ENCODE measurements at regions not wholly inside any gene's neighbourhood (a gene's known extent, or its start where the extent isn't known, plus 50 kb on each side); places are given as distances from the start of the nearest gene placed in this dataset.

DNA sequence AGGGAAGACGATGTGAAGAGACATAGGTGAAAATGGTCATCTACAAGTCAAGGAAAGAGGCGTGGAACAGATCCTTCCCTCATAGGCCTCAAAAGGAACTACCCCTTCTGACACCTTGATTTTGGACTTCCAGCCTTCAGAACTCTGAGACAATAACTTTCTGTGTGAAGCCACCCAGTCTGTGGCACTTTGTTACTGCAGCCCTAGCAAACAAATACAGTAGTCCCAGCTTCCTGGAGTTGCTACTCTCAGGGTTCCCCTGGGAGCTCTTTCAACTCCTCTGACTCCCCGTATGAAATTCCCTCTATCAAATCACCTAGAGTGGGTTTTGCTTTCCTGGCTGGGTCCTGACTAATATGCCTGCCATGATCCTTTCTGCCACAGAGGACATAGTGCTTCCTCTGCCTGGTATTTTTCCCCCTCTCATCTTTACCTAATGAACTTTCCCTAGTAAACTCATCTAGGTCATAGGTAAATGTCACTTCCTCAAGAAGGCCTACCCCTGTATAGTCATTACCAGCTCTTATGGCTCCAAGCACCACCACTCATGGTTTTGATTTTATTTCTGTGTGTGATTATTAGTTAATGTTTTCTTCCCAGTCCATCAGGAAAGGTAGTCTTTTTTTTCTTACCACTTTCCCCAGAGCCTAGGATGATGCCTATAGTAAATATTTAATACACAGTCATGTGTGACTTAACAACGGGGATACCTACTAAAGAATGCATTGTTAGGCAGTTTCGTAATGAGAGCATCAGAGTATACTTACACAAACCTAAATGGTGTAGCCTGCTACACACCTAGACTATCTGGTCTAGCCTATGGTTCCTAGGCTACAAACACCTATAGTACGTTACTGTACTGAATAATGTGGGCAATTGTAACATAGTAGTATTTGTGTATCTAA, 111.5 kb upstream of the LGALSL start:
- Histone ChIP-seq H3K27ac (ENCODE audit: low read length) (no peak overlapping the region), H3K9me2 (ENCODE audit: insufficient read depth, low read length) (no peaks in the 10 kb centered on the region), H3K9me3 (ENCODE audit: low read length) (no peaks in the 10 kb centered on the region), H3F3A (ENCODE audit: insufficient read depth, low read length, poor library complexity, severe bottlenecking) (no peaks in the 10 kb centered on the region), H3K27me3 (ENCODE audit: insufficient read depth, low read depth, low read length) (no peaks in the 10 kb centered on the region), H3K36me3 (ENCODE audit: insufficient read depth, low read length) (no peaks in the 10 kb centered on the region), H3K4me3 (ENCODE audit: low read length) (no peak overlapping the region), H3K4me2 (ENCODE audit: low read length) (no peak overlapping the region), H4K20me1 (ENCODE audit: insufficient read depth) (no peaks in the 10 kb centered on the region), H3K9ac (ENCODE audit: low read length) (no peak overlapping the region), H3K79me2 (replicated peaks; ENCODE audit: insufficient read depth, low read length) (no peaks in the 10 kb centered on the region), H2AFZ (ENCODE audit: low read depth, low read length) (no peak overlapping the region)
- TF ChIP-seq, protein P1, sequence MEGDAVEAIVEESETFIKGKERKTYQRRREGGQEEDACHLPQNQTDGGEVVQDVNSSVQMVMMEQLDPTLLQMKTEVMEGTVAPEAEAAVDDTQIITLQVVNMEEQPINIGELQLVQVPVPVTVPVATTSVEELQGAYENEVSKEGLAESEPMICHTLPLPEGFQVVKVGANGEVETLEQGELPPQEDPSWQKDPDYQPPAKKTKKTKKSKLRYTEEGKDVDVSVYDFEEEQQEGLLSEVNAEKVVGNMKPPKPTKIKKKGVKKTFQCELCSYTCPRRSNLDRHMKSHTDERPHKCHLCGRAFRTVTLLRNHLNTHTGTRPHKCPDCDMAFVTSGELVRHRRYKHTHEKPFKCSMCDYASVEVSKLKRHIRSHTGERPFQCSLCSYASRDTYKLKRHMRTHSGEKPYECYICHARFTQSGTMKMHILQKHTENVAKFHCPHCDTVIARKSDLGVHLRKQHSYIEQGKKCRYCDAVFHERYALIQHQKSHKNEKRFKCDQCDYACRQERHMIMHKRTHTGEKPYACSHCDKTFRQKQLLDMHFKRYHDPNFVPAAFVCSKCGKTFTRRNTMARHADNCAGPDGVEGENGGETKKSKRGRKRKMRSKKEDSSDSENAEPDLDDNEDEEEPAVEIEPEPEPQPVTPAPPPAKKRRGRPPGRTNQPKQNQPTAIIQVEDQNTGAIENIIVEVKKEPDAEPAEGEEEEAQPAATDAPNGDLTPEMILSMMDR (IDR thresholded peaks at IDR 0.05; ENCODE audit: poor library complexity, severe bottlenecking): no peak
- TF ChIP-seq, protein P2, sequence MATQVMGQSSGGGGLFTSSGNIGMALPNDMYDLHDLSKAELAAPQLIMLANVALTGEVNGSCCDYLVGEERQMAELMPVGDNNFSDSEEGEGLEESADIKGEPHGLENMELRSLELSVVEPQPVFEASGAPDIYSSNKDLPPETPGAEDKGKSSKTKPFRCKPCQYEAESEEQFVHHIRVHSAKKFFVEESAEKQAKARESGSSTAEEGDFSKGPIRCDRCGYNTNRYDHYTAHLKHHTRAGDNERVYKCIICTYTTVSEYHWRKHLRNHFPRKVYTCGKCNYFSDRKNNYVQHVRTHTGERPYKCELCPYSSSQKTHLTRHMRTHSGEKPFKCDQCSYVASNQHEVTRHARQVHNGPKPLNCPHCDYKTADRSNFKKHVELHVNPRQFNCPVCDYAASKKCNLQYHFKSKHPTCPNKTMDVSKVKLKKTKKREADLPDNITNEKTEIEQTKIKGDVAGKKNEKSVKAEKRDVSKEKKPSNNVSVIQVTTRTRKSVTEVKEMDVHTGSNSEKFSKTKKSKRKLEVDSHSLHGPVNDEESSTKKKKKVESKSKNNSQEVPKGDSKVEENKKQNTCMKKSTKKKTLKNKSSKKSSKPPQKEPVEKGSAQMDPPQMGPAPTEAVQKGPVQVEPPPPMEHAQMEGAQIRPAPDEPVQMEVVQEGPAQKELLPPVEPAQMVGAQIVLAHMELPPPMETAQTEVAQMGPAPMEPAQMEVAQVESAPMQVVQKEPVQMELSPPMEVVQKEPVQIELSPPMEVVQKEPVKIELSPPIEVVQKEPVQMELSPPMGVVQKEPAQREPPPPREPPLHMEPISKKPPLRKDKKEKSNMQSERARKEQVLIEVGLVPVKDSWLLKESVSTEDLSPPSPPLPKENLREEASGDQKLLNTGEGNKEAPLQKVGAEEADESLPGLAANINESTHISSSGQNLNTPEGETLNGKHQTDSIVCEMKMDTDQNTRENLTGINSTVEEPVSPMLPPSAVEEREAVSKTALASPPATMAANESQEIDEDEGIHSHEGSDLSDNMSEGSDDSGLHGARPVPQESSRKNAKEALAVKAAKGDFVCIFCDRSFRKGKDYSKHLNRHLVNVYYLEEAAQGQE (IDR thresholded peaks at IDR 0.05; ENCODE audit: borderline replicate concordance): no peak
- TF ChIP-seq SMC3 (conservative IDR thresholded peaks at IDR 0.05; ENCODE audit: poor library complexity): no peak
- TF ChIP-seq EZH2 (IDR thresholded peaks at IDR 0.05; ENCODE audit: borderline replicate concordance, insufficient read depth, low read length, poor library complexity, severe bottlenecking): no peak
- no peak for TF ChIP-seq POLR2AphosphoS5 (IDR thresholded peaks at IDR 0.05)
- TF ChIP-seq TAF1 (IDR thresholded peaks at IDR 0.05; ENCODE audit: low read depth): no peak
- TF ChIP-seq MXI1 (conservative IDR thresholded peaks at IDR 0.05; ENCODE audit: poor library complexity, severe bottlenecking): no peak
- no peak for TF ChIP-seq EP300 (conservative IDR thresholded peaks at IDR 0.05; ENCODE audit: poor library complexity, severe bottlenecking)
- no peak for TF ChIP-seq RAD21 (conservative IDR thresholded peaks at IDR 0.05)

DNA sequence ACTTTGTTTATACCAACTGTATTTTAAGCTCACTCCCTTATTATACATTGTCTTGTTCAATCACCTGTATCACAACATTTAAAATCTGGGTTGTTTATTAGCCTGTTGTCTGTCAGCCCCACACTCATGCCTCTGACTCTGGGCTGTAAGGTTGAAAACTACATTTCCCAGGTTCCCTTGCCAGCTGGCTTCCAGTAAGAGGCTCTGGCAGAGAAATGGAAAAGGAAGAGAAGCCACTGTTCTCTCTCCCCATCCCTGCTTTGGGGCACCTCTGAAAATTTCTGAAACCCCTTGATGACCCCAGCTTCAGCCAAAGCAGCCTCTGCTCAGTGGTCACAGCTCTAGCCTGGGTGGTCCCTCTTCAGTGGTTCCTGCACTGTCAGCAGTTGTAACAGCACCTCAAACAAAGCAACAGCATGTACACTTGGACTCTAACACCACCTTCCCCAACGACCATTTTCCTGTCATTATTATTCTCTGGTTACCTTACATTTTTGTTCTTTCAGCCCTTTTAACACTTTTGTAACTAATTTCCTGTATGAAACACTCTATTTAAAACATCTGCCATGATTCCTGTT, 108.9 kb upstream of the LGALSL start:
- Histone ChIP-seq H3K27ac (ENCODE audit: low read length) (no peak overlapping the region), H3K36me3 (ENCODE audit: insufficient read depth, low read length) (no peaks in the 10 kb centered on the region), H3F3A (ENCODE audit: insufficient read depth, low read length, poor library complexity, severe bottlenecking) (no peaks in the 10 kb centered on the region), H3K9me2 (ENCODE audit: insufficient read depth, low read length) (no peaks in the 10 kb centered on the region), H3K4me2 (ENCODE audit: low read length) (no peak overlapping the region), H2AFZ (ENCODE audit: low read depth, low read length) (no peak overlapping the region), H3K79me2 (replicated peaks; ENCODE audit: insufficient read depth, low read length) (no peaks in the 10 kb centered on the region), H3K4me3 (ENCODE audit: low read length) (no peak overlapping the region), H4K20me1 (ENCODE audit: insufficient read depth) (no peaks in the 10 kb centered on the region), H3K27me3 (ENCODE audit: insufficient read depth, low read depth, low read length) (no peaks in the 10 kb centered on the region), H3K9me3 (ENCODE audit: low read length) (no peaks in the 10 kb centered on the region), H3K9ac (ENCODE audit: low read length) (no peak overlapping the region)
- TF ChIP-seq SMC3 (conservative IDR thresholded peaks at IDR 0.05; ENCODE audit: poor library complexity): no peak
- TF ChIP-seq EZH2 (IDR thresholded peaks at IDR 0.05; ENCODE audit: borderline replicate concordance, insufficient read depth, low read length, poor library complexity, severe bottlenecking): no peak
- TF ChIP-seq POLR2AphosphoS5 (IDR thresholded peaks at IDR 0.05): no peak
- no peak for TF ChIP-seq EP300 (conservative IDR thresholded peaks at IDR 0.05; ENCODE audit: poor library complexity, severe bottlenecking)
- TF ChIP-seq, protein P2 (IDR thresholded peaks at IDR 0.05; ENCODE audit: borderline replicate concordance): no peak
- TF ChIP-seq, protein P1 (IDR thresholded peaks at IDR 0.05; ENCODE audit: poor library complexity, severe bottlenecking): no peak
- no peak for TF ChIP-seq TAF1 (IDR thresholded peaks at IDR 0.05; ENCODE audit: low read depth)
- no peak for TF ChIP-seq RAD21 (conservative IDR thresholded peaks at IDR 0.05)
- no peak for TF ChIP-seq MXI1 (conservative IDR thresholded peaks at IDR 0.05; ENCODE audit: poor library complexity, severe bottlenecking)
